ENCODE measurements at regions not wholly inside any gene's neighbourhood (a gene's known extent, or its start where the extent isn't known, plus 50 kb on each side); places are given as distances from the start of the nearest gene placed in this dataset.

- TF ChIP-seq CTCF (IDR thresholded peaks at IDR 0.05) (no peak; the same call in 1 of the 2 replicates), POLR2AphosphoS5 (IDR thresholded peaks at IDR 0.05; ENCODE audit: low read depth, low read length) (no peak), SIN3A (IDR thresholded peaks at IDR 0.05; ENCODE audit: borderline replicate concordance, insufficient read depth, low read depth, low read length) (no peak)
- TF ChIP-seq, protein P1, sequence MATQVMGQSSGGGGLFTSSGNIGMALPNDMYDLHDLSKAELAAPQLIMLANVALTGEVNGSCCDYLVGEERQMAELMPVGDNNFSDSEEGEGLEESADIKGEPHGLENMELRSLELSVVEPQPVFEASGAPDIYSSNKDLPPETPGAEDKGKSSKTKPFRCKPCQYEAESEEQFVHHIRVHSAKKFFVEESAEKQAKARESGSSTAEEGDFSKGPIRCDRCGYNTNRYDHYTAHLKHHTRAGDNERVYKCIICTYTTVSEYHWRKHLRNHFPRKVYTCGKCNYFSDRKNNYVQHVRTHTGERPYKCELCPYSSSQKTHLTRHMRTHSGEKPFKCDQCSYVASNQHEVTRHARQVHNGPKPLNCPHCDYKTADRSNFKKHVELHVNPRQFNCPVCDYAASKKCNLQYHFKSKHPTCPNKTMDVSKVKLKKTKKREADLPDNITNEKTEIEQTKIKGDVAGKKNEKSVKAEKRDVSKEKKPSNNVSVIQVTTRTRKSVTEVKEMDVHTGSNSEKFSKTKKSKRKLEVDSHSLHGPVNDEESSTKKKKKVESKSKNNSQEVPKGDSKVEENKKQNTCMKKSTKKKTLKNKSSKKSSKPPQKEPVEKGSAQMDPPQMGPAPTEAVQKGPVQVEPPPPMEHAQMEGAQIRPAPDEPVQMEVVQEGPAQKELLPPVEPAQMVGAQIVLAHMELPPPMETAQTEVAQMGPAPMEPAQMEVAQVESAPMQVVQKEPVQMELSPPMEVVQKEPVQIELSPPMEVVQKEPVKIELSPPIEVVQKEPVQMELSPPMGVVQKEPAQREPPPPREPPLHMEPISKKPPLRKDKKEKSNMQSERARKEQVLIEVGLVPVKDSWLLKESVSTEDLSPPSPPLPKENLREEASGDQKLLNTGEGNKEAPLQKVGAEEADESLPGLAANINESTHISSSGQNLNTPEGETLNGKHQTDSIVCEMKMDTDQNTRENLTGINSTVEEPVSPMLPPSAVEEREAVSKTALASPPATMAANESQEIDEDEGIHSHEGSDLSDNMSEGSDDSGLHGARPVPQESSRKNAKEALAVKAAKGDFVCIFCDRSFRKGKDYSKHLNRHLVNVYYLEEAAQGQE (IDR thresholded peaks at IDR 0.05; ENCODE audit: insufficient read depth in 1 of 2, low read depth in 2 of 2, low read length in 1 of 2), result no peak
Measured at GRCh38 chr2:151025816-151026215, 235.8 kb downstream of the RBM43 start.
